22Rv1 (cell line): ENCODE measurements at regions not wholly inside any gene's neighbourhood (a gene's known extent, or its start where the extent isn't known, plus 50 kb on each side); places are given as distances from the start of the nearest gene placed in this dataset.

Experiments used
- CTCF ChIP-seq: fragments of 450-650 bp; IDR thresholded peaks from 2 replicates; pipeline ENCODE4 v1.5.1; 2017; ENCODE audit warnings: mild to moderate bottlenecking
- ZFX ChIP-seq: fragments of 450-650 bp; IDR thresholded peaks from 2 replicates; pipeline ENCODE4 v1.6.1; 2017; ENCODE audit warnings: antibody characterized with exemption, borderline replicate concordance

- TF ChIP-seq CTCF (no peak), ZFX (no peak)
Observed at GRCh38 chr3:34635352-34635850, 837.0 kb downstream of the PDCD6IP start.
